Brain microvascular endothelial cell (primary cell): ENCODE measurements at regions not wholly inside any gene's neighbourhood (a gene's known extent, or its start where the extent isn't known, plus 50 kb on each side); places are given as distances from the start of the nearest gene placed in this dataset.

Experiments
- DNase-seq: peaks from one replicate; pipeline ENCODE4 v3.0.0-alpha.2; 2020
- H3K27ac ChIP-seq: fragments of 250-450 bp; sonication (Bioruptor Pico); 2 replicates; pipeline ENCODE4 v1.5.1; 2020; ENCODE audit warnings: mild to moderate bottlenecking, moderate library complexity
- H3K27me3 ChIP-seq: fragments of 250-450 bp; sonication (Bioruptor Pico); replicated peaks from 2 replicates; pipeline ENCODE4 v1.5.1; 2020; ENCODE audit warnings: mild to moderate bottlenecking
- H3K36me3 ChIP-seq: fragments of 250-450 bp; sonication (Bioruptor Pico); replicated peaks from 2 replicates; pipeline ENCODE4 v1.5.1; 2020; ENCODE audit warnings: mild to moderate bottlenecking
- H3K4me3 ChIP-seq: 2 replicates; pipeline ENCODE4 v1.5.1; 2011; ENCODE audit warnings: low read depth, mild to moderate bottlenecking, control low read depth, low read length, moderate library complexity
- in situ Hi-C: cut with HindIII; loops from 2 replicates; pipeline ENCODE4 v1.10.0; 2017; ENCODE audit warnings: low sequenced_read_pairs, low pct_ligation_motif_present
- TF ChIP-seq, protein P1 (sequence below): IDR thresholded peaks from 2 replicates; pipeline ENCODE4 v1.5.1; 2011; ENCODE audit warnings: low read depth, mild to moderate bottlenecking, moderate library complexity, low read length, control low read depth, inconsistent platforms; ENCODE audit errors: missing control alignments

DNA sequence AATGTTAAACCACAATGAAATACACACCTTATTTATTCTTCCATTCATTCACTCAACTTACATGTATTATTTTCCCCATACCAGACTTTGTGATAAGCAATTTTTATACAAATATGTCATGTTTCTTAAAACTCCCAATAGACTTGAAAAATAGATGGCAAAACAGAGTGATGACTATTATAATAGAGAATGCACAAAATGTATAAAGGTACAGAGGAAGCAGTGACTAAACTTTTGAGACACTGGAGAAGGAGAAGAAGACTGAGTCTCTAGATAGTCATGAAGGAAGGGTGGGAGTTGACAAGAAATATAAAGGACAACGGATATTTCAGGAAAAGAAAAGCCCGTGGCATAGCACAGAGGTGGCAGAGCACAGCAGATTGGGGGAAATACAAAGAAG lies 198.1 kb upstream of the SLC39A10 start:
- TF ChIP-seq, protein P1, sequence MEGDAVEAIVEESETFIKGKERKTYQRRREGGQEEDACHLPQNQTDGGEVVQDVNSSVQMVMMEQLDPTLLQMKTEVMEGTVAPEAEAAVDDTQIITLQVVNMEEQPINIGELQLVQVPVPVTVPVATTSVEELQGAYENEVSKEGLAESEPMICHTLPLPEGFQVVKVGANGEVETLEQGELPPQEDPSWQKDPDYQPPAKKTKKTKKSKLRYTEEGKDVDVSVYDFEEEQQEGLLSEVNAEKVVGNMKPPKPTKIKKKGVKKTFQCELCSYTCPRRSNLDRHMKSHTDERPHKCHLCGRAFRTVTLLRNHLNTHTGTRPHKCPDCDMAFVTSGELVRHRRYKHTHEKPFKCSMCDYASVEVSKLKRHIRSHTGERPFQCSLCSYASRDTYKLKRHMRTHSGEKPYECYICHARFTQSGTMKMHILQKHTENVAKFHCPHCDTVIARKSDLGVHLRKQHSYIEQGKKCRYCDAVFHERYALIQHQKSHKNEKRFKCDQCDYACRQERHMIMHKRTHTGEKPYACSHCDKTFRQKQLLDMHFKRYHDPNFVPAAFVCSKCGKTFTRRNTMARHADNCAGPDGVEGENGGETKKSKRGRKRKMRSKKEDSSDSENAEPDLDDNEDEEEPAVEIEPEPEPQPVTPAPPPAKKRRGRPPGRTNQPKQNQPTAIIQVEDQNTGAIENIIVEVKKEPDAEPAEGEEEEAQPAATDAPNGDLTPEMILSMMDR: no peak
- in situ Hi-C loops: no loop called here
- Histone ChIP-seq H3K4me3 (no peak overlapping the region), H3K27ac (no peak overlapping the region), H3K27me3 (no peaks in the 10 kb centered on the region), H3K36me3 (no peaks in the 10 kb centered on the region)
- DNase-seq: no peak

DNA sequence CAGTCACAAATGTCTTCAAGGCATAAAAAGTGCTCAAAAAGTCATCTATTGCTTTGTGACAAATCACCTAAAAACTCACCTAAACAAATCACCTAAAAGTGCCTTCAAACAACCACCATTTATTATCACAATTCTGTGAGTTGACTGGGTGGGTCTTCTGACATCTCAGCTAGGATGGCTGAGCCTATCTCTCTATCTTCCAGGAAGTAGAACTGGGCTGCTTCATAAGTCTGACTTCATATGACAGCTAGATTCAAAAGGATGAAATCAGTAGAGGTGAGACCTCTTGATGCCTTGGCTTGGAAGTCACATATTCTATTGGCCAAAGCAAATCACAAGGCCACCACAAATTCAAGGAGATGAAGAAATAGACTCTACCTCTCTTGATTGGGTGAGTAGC lies 199.2 kb upstream of the SLC39A10 start:
- DNase-seq: no peak
- Histone ChIP-seq H3K4me3 (no peak overlapping the region), H3K36me3 (no peaks in the 10 kb centered on the region), H3K27me3 (no peaks in the 10 kb centered on the region), H3K27ac (no peak overlapping the region)
- TF ChIP-seq, protein P1: no peak
- in situ Hi-C loops: no loop called here

DNA sequence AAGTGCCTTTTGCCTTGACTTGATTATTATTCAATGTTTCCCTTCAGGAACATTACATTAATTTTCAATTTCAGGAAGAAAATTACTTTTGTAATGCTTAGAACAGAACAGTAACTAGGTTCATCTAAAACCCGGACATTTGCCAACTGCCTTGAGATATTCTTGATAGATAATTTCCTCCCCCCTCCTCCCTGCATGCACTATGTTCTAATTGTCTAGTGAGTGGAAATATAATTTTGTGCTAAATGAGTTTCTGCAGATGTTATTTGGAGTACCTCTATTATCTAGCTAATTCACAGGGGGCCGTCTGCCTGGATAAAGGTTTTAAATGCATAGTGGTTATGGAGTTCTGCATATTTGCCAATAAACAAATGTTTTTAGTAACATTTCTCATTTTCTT lies 200.3 kb upstream of the SLC39A10 start:
- TF ChIP-seq, protein P1: no peak
- DNase-seq: no peak
- Histone ChIP-seq H3K36me3 (no peaks in the 10 kb centered on the region), H3K27ac (no peak overlapping the region), H3K4me3 (no peak overlapping the region), H3K27me3 (no peaks in the 10 kb centered on the region)
- in situ Hi-C loops: no loop called here

DNA sequence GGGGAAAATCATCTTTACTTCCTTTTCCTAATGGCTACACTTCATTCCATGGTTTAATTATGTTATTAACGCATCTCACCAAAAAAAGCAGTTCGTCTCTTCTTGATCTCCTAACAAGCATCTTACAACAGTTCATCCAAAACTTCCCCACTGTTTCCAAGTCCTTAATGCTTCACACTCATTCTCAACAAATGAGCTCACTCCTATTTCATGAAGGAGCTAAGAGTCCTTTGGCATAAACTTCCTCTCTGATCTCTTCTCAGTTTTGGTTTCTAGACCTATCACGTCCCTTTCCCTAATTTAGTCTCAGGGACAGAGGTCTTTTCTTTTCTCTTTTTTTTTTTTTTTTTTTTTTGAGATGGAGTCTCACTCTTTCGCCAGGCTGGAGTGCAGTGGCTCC lies 205.9 kb upstream of the SLC39A10 start:
- TF ChIP-seq, protein P1: no peak
- no peaks in the 10 kb centered on the region for H3K36me3 ChIP-seq
- no peak overlapping the region for H3K27ac ChIP-seq
- H3K4me3 ChIP-seq: no peak overlapping the region
- in situ Hi-C loops: no loop called here
- no peaks in the 10 kb centered on the region for H3K27me3 ChIP-seq
- DNase-seq: no peak

DNA sequence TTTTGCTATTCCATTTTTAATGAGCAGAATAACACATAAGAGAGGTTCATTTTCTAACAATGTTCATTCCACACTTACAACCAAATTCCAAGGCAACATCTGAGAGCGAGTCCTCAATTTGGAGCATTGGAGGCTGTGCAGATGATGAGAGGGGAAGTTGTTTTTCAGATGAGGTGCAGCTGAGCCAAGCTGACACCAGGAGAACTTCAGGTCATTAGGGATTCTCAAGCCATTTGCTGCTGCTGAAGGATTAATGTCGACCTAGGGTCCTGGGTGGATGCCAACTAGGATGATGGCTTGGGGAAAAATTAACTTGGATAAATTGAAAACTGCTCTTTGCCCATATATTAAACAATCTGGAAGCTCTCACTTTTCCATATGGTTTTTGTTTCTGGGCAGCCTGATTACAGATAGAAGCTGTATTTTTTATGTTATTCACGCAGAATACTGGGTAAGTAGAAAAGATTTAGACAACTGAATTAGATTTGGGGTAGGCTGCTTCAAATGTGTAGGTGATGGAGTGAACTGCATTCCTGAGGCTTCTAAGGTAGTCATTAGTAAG lies 206.4 kb upstream of the SLC39A10 start:
- no peak overlapping the region for H3K4me3 ChIP-seq
- TF ChIP-seq, protein P1: no peak
- no peaks in the 10 kb centered on the region for H3K36me3 ChIP-seq
- in situ Hi-C loops: no loop called here
- H3K27ac ChIP-seq: no peak overlapping the region
- H3K27me3 ChIP-seq: no peaks in the 10 kb centered on the region
- no peak for DNase-seq

DNA sequence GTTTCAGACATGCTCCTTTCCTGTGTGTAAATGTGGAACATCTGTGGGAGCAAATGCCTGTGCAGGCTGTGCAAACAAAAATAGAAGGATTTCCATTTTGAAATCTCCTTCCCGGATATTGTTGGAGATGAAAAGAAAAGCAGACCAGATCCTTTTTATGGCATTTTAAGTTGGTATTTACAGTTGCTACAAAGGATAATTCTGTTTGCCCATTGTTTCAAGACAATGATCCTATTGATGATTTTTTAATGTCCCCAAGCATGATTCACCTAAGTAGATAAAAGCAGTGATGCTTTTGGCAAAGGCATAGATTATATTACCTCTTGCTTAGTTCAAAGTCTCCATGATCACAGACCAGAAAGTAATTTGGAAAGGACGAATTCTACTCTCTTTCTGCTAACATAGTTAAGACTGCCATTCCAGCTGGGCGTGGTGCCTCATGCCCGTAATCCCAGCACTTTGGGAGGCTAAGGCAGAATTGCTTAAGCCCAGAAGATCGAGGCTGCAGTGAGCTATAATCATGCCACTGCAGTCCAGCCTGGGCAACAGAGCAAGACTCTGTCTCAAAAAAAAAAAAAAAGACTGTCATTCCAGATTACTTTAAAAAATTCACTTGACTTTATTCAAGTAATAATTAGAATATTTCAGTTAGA lies 209.6 kb upstream of the SLC39A10 start:
- no peaks in the 10 kb centered on the region for H3K36me3 ChIP-seq
- TF ChIP-seq, protein P1: no peak
- H3K27me3 ChIP-seq: no peaks in the 10 kb centered on the region
- no peak for DNase-seq
- H3K27ac ChIP-seq: no peak overlapping the region
- no peak overlapping the region for H3K4me3 ChIP-seq
- in situ Hi-C loops: no loop called here
